G401.6 (cell line): ENCODE measurements at regions not wholly inside any gene's neighbourhood (a gene's known extent, or its start where the extent isn't known, plus 50 kb on each side); places are given as distances from the start of the nearest gene placed in this dataset.
"Not testable (repeated sequence)": the region's sequence is repeated elsewhere in the genome, so short reads cannot be mapped to it uniquely, and the experiment has no call there.

Experiments
- FAIRE-seq: peaks from 2 replicates; lab custom pipeline; 2012; peaks lifted over from hg19 to GRCh38; lab: Jason Lieb, UNC

DNA sequence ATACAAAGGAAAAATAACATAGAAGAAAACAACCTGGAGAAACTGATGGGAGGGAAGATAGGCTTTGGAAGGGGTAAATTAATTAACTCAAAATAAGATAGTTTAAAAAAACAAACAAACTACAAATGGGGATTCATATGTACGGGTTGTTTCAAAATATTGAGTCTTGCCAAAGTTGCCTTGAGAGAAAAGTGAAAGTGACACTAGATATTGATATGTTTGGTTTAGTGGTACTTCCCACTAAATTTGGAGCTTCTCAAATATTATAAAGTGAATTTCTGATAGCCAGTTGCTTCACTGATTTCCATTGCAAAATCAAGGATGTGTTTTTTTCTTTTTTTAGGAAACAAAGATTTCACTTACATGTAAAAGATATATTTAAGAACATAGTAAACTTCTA is 149.5 kb upstream of the RUNX1 start:
- FAIRE-seq: no peak

DNA sequence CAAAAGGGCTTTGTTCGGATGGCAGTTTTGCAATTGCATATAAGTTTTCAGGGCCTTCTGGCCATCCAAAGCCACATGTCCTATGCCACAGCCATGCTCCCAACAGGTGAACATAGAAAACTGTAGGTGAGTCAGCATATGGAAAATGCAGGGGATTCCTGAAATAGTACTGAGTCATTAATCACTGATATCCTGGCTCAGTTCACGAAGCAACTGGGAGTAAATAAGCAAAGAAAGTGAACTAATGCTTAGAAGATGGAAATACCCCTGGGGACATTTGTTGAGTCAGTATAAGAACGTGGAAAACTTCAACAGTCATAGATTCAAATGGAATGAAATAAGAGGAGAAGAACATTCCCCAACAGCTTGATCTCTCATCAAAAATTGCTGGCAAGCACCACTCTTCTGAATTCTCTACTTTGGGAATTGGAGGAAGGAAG is 148.9 kb upstream of the RUNX1 start:
- no peak for FAIRE-seq

DNA sequence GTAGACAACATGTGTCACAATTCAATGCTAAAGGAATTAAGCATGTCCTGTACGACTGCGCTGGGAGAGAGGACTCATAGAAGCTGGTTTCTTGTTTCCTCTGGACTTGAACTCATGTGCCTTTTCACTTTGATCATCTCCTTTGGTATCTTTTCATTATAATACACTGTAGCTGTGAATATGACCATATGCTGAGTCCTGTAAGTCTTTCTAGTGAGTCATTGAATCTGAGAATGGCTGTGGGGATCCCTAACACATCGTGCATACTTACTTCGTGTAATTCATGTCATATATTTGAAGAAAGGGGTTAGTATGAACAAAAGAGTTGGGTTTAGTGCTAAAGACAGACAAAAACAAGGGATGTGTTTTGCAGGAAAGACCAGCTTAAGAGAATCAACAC is 148.1 kb upstream of the RUNX1 start:
- FAIRE-seq: no peak

DNA sequence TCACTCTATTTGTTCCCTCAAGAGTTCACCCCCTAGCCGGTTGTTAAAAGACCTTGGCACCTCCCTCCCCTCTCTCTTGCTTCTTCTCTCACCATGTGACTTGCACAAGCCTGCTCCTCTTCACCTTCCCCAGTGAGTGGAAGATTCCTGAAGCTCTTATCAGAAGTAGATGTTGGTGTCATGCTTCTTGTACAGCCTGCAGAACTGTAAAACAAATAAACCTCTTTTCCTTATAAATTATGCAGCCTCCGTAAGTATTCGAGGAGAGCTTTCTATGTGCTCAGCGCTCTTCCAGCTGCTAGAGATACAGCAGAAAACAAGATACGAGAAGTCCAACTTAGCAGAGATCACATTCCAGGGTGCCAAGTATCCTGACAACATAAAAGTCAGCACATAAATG is 147.0 kb upstream of the RUNX1 start:
- no peak for FAIRE-seq

DNA sequence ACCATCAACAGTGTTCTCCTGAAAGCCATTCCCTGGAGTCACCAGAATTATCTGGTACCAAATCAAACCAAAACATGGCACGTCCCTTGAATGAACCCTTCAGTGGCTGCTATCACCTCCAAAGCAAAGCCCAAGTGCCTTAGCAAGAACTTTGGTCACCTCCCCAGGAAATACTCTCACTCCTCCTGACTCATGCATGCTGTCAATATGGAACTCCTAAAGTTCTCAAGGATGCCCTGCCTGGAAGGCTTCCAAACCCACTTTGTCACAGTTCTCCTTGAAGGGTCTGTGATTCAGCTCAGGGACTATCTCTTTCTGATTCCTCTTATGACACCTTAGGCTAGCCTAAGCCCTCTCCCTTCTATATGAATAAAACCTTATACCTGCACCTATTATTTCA is 146.1 kb upstream of the RUNX1 start:
- FAIRE-seq: no peak

DNA sequence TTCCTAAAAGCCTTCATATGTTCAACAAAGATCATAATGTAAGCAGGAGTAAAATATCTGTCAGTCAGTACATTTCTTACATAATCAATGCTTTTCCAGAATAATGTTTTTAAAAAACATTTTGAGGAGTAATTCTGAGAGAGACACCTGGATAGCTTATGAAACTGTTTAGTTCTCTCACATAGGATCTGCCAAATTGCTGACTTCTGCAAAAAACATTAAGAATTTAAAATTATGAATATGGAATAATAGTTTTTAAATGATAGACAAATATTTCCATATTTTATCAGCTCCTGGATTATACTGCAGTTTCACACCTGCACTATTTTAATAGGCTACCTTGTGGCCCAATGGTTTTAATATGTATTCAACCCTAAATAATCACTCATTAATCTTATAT is 142.7 kb upstream of the RUNX1 start:
- FAIRE-seq: no peak

DNA sequence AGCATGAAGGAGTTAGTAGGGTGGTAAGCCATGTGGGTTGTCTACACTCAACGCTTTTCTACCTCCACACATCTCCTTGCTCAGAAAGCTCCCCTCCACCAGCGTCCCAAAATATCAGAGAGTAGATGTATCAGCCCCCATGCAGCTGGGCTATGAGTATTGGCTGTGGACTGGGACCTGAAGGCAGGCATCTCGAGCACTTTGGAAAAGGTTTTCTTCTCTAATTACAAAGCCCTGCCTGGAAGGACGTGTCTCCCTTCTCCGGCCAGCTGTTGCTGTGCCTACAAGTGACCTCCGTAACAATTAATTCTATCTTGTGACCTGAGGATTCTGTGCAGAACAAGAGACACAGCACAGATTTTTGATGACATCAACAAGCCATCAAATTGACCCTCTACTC is 142.0 kb upstream of the RUNX1 start:
- FAIRE-seq: no peak

DNA sequence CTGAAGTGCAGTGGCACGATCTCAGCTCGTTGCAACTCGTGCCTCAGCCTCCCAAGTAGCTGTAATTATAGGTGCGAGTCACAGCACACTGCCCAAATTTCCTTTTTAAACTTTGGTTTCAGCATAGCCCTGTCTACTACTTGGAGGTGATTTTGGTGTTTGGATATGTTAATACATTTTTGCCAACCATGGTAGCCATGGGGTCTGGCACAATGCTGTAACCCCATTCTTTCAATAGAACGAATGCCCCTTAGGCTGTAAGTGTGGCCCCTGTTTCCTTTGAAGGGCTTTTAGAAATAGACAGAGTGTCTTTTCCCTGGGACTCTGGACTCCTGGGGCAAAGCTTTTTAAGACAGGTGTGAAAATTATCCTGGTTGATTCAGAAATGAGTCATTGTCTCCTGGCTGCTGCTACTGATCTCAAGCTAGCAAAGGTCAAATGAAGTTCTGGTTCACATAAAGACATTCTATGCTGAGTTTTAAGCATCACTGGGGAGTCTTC is 141.1 kb upstream of the RUNX1 start:
- FAIRE-seq: no peak

DNA sequence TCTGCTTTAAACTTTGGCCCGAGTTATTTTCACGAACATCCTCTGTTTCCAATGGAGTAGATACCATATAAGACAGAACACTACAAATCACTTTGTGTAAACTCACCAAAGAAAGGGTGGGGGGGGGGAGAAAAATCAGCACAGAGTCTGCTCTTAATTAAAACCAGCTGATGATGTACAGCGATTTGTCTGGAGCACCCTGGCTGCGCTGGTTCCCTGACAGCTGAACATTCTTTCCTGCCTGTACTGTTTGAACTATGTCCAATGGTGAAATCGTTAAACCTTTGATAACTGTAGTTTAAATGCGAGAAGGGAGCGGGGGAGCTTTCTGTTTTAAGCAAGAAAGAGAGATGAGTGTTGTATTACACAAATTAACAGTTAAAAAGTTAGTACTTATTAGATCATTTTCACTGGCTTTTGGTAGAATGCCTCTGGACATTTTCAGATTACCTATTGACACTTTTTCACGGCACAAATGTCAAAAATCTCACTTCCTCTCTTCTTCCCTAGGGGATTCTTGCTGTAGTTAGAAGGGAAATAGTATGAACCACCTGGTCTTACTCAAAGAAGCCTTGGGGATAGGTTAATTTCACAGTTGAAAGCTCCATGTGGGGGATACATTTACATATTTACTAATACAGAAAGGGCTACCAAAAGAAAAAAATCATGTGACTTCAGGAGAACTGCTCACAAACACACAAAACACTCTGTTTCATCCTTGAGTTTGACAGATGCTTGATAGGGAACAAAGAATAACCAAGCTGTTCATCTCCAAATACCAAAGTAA is 140.2 kb upstream of the RUNX1 start:
- FAIRE-seq: no peak

DNA sequence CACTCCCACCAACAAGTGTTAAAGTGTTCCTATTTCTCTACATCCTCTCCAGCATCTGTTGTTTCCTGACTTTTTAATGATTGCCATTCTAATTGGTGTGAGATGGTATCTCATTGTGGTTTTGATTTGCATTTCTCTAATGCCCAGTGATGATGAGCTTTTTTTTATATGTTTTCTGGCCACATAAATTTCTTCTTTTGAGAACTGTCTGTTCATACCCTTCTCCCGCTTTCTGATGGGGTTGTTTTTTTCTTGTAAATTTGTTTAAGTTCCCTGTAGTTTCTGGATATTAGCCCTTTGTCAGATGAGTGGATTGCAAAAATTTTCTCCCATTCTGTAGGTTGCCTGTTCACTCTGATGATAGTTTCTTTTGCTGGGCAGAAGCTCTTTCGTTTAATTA is 134.3 kb upstream of the RUNX1 start:
- not testable (repeated sequence) for FAIRE-seq

DNA sequence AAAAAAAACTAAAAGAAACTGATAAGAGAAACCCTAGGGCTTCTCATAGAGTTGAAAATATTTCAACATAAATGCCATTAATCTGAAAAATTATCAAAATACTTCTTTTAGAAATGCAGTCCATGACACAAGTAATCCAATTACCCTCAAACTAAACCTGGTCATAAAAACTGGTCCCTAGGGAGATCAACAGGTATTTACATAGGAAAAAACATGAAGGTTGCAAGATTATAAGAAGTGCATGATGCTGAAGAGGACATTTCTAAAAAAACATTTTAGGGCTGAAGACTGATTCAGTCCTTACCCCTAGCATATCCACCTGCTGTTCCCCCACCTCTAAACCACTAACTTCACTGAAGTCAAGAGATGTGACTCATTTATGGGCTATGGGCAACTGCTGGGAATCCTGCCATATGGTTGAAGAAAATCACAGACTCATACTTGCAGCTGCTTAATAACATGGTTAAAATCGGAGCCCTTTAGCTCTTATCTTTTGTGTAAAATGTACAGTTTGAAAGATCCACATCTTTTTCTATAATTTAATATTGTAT is 131.0 kb upstream of the RUNX1 start:
- FAIRE-seq: no peak

DNA sequence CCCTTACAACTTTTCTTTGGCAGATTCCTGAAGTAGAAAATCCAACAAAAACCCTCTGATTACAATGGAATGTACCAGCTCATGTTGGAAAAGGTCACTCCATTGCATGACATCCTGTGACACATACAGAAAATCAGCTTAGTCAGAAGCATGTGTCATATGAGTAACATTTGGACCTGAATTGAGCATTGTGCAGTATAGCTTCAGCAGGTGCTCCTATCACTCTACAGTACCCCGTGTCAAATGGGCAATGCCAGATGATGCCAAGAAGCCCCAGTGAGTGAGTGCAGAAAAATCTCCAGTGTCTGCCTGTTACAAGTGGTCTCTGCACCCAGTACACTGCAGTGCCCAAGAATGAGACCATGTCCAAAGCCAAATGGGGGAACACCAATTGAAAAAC is 129.7 kb upstream of the RUNX1 start:
- no peak for FAIRE-seq

DNA sequence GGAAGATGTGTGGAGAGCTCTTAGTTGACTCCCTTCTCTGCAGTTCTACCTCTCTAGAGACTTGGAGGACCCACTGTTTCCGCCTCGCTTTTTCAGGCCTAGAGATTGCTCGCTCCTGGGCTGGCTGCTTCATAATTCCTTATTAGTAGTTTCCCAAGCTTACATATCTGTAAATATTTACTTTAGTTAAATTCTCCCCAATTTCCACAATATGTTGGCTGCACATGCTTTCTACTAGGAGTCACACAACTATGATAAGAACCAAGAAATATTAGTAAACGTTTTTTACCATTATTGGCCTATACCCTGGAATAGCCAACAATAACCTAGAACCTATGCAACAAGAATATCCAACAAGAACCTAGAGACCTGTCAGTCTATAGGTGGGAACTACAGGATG is 129.0 kb upstream of the RUNX1 start:
- no peak for FAIRE-seq

DNA sequence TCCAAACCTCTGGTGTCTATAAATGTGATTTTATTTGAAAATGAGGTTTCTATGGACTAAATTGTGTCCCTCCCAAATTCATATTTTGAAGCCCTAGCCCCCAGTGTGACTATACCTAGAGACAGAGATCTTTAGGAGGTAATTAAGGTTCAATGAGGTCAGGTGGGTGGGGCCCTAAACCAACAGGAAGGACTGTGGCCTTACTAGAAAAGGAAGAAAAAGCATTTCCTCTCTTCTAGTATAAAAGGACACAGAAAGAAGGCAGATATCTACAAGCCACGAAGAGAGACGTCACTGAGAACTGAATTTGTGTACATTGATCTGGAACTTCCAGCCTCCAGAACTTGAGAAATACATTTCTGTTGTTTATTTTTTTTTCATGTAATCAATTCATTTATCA is 123.1 kb upstream of the RUNX1 start:
- FAIRE-seq: no peak

DNA sequence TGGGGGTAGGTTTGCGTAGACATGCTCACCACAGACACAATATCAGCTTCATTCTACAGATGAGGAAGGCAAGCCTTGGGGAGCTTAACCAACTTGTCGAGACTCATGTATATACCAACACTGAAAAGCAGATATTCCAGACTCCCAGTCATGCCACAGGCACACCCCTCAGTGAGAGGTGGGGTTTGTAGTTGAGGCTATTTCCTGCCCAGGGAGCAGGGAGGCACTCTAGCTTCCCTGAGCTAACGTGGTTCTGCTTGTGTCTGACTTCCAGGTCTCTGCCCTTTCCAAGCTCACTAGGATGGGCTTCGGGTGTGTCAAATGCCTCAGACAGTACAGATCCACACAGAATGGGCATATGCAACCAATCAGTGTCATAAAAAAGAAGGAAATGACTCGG is 122.3 kb upstream of the RUNX1 start:
- FAIRE-seq: no peak

DNA sequence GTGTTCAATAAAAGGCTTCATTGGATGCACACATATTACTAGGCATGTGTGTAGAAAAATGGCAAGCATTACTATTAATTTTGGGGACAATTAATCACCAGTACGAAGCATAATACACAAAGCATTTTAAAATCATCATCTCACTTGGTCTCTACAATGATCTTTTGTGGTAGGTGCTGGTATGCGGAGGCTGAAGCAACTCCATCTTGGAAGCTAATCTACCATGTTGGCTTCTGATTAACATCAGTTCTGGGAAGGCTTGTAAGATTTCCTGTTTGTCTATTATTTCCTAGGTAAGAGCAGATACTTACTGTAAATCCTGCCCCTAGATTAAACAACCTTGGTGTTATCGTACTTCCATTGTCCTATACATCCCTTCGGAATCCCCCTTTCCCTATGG is 121.7 kb upstream of the RUNX1 start:
- no peak for FAIRE-seq

DNA sequence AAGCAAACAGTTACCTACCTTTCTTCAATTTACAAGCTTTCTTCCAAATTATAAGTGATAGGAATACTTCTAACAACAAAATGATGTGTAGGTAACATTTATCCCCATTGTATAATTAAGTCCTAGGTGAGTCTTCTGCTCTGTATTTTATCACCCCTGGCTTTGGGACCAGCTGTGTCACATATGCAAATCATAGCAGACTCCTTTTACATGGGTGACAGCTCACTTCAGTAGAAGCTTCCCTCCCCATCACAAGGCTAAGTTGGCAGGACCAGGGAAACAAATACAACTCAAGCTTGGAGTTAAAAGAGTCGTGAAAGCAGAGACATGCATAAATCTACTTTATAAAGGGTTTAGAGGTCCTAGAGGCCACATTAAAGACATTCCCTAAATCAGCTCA is 121.1 kb upstream of the RUNX1 start:
- no peak for FAIRE-seq

DNA sequence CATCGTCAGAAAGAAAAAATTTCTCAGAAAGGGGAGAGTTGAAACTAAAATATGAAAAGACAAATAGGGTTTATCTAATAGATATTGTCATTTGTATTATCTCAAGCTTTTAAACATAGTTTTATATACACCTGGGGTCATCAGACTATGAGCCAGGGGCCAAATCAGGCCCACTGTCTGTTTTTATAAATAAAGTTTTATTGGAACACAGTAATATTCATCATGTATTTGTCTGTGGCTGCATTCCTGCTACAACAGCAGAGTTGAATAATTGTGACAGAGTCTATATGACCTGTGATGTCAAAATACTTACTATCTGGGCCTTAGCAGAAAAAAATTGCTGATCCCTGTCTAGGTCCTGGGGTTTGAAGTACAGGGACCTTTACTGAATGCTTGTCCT is 120.5 kb upstream of the RUNX1 start:
- no peak for FAIRE-seq

DNA sequence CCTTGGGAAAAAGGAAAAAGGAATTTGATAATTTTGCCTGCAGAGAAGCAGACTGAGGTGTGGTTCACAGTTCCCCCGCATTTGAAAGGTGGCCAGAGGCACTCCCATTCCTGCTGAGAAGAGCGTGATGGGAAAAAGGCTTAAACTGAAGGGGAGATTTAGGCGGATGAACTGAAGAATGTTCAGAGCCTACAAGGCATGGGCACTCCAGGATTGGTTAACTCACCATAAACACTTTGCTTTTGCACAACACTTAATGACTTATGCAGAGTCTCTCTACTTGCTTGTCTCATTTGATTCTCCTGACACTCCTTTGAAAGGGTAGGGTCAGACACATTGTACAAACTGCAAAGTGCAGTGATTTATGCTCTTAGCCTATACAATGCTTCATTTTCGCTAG is 119.6 kb upstream of the RUNX1 start:
- no peak for FAIRE-seq

DNA sequence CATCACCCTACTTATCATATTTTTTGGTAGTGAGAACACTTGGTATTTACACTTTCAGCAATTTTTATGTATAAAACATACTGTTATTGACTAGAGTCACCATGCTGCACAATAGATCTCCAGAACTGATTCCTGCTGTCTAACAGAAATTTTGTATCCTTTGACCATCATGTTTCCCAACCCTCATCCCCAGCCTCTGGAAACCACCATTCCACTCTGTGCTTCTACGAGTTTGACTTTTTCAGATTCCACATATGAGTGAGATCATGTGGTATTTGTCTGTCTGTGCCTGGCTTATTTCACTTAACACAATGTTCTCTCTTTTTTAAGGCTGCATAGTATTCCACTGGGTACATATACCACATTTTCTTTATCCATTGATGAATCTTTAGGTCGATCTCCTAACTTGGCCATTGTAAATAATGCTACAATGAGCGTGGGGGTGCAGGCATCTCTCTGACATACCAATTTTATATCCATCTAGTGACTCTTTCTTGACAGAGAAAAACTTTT is 115.9 kb upstream of the RUNX1 start:
- no peak for FAIRE-seq

DNA sequence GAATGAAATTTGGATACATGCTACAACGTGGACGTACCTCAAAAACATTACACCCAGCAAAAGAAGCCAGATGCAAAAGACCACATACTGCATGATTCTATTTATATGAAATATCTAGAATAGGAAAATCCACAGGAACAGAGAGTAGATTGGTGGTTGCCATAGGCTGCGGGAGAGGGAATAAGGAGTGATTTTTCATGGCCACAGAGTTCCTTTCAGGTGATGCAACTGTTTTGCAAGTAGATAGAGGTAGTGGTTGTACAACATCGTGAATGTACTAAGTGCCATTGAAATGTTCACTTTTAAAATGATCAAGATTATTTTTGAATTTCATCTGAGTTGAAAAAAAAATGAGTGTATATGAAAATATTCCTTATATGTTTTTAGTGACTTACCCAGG is 115.3 kb upstream of the RUNX1 start:
- no peak for FAIRE-seq

DNA sequence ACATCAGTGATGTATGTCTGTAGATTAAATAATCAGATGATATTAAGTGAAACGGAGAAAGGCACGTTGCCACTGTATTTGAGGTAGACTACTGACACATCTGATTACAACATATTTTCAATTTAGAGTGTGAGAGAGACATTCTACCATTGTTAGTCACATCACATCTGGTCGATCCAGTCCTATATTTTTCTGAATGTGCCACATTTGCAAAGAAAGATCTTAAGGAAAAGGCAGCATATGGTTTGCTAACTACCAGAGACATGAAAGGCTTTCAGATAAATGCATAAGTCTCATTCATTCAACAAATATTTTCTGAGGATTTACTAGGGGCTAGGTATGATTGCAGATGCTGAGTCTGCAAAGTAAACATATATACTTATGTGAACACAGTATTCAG is 114.3 kb upstream of the RUNX1 start:
- no peak for FAIRE-seq

DNA sequence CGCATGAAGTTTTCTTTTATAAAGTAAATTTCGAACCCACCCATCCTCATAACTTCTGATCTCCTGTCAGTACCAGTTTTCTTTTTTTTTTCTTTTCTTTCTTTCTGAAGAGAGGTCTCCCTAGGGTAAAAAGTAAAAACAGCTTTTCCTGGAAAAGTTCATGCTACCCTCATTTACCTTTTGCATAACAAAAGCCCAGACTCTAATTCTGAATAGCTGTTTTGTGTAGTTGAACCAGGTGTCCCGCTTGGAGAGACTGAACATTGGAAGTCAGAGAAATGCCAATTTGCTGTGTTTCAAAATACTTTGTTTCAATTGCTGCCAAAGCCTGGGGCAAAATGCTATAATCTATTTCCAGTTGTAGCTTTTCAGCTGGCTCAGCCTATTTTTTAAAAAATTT is 113.7 kb upstream of the RUNX1 start:
- FAIRE-seq: no peak

DNA sequence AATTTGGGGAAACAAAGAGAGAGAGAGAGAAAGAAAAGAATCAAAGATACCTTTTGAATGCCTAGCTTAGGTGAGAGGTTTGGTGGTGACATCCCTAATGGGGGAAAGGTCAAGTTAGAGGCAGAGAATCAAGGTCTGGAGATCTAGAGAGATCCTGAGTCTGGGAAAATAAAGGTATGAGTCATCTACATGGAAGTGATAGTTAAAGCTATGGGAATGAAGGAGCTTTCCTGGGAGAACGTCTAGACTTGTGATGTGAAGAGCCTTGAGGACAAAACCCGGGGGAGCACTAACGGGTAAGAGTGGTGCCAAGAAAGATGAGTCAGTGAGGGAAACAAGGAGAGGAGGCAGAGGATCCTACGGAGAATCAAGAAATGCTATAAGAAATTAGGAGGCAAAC is 110.8 kb upstream of the RUNX1 start:
- FAIRE-seq: no peak
